HK-2 (cell line): ENCODE measurements at regions not wholly inside any gene's neighbourhood (a gene's known extent, or its start where the extent isn't known, plus 50 kb on each side); places are given as distances from the start of the nearest gene placed in this dataset.
"Not testable (repeated sequence)": the region's sequence is repeated elsewhere in the genome, so short reads cannot be mapped to it uniquely, and the experiment has no call there.

Experiments used
- DNase-seq: peaks from one replicate; pipeline ENCODE4 v3.0.0-alpha.2; 2018; ENCODE audit not compliant: unreplicated experiment

DNA sequence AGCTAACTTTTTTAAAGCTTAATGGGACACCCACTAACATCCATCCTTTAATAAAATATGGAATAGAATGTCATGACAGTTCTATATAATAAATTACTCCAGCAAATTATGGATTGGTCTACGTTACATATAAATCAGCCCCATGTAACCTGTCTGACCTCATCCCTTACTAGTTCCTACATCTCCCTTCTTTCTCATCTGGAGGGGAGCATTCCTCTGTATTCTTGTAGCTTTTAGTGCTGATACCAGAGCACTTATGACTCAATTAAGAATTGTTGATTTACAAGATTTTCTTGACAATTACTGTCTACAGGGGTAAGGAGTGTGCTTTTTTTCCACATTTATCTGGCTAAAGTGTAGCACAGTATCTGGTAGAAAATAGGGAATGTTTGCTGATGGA is 523.7 kb downstream of the FAM181B start:
- no peak for DNase-seq

DNA sequence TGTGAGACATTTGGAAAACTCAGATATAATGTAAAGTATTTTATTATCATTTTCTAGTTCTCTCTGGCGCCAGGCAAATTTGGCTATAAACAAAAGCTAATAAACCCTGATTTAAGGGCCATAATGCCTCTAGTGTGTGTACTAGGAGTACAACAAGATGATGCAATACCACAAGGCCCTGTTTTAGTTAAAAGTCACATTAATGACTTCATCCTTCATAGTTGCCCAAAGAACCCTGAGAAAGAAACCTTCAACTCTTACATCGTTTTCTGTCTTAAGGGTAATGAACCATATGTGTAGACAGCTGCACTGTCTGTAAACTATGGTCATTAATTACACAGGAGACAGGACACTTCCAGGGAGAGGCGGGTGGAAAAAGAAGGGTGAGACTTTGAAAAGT is 538.4 kb downstream of the FAM181B start:
- no peak for DNase-seq

DNA sequence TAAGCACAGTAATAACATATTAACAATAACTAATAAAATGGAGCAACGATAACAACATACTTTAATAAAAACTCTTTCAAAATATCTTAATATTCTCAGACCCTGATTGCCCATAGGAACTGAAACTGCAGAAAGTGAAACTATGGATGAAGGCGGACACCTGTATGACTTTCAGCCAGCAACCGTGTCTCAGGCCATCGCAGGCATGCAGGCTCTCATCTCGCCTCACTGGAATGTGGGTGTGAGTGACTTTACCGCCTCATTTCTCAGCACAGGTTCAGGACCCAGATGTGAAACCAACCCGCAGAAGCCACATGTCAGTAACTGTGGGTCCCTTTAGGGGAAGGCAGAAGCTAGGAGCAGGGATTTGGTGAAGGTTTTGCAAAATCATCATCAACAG is 539.1 kb downstream of the FAM181B start:
- DNase-seq = no peak

DNA sequence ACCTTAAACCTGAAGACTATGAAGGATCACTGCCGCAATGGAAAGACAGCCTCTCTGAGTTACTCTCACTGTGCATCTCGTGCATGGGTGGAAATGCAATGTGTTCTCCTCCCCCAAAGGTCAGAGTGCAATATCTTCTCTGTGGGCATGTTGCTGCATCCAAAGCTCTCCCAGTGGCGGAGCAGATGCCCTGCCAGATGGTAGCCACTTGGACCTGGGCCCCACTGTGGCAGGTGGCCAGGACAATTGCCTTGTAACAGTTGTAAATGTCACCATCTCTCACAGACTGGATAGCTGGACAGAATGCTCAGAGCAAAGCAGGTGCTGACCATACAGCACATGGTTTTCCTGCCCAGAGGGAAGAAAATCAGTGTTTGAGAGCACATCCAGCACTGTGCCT is 542.0 kb downstream of the FAM181B start:
- DNase-seq = no peak

DNA sequence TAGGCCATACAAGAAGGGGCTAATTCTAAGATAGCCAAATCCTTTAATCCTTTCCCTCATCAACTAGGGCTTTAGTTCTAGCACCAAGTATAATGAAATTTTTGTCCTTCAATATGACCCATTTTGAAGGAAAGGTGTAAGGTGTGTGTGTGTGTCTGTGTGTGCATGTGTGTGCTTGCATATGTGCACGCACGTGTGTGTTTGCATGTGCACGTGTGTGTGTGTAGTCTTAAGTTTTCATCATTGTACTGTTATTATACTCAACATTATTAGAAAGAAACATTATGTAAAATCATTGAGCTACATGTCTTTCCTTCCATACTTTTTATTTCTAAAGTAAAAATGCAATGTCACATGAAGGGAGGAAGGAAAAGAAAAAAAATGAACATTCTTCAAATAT is 547.7 kb downstream of the FAM181B start:
- no peak for DNase-seq

DNA sequence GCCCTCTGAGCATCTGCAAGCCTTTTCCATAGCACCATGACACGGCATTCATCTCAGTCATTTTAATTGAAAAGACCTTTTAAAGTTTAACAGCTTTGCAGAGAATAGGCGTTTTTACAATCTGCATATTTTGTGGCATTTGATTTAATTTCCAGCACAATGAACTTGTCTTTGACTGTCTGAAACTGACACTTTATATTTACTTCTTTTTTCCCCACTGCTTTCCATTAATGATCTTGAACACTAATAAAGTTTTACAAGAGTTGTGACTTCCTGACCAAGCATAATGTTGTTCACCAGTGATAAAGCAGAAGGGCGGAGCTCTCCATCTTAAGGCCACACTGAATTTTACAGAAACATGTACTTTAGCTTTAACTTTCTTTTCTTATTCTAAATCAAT is 548.7 kb downstream of the FAM181B start:
- DNase-seq = no peak

DNA sequence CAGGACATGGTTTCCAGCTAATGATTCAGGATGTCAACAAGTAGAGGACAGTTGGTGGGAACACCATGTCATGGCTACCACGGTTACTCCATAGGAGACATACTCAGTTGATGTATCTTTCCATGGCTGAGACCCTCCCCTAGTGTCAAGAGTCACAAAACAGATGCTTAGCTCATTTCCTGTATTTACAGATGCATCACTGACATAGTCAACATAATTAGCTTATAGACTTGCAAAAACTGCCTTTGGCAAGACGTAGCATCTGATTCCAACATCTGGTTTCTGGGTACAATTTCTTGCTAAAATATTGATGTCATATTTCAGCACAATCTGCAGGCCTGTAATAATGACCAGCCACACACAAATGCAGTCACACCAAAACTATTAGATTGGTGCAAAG is 550.3 kb downstream of the FAM181B start:
- DNase-seq = no peak

DNA sequence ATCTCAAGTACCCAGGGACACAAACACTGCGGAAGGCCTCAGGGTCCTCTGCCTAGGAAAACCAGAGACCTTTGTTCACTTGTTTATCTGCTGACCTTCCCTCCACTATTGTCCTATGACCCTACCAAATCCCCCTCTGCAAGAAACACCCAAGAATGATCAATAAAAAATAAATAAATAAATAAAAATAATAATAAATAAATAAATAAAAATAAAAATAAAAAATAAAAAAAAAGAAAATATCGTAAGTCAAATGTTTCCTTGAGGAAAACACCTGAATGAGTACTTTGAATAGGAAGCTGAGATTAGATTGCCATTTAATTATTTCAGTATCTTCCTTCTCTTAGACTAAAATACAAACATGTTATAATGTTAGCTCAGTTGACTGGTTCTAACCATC is 551.0 kb downstream of the FAM181B start:
- not testable (repeated sequence) for DNase-seq

DNA sequence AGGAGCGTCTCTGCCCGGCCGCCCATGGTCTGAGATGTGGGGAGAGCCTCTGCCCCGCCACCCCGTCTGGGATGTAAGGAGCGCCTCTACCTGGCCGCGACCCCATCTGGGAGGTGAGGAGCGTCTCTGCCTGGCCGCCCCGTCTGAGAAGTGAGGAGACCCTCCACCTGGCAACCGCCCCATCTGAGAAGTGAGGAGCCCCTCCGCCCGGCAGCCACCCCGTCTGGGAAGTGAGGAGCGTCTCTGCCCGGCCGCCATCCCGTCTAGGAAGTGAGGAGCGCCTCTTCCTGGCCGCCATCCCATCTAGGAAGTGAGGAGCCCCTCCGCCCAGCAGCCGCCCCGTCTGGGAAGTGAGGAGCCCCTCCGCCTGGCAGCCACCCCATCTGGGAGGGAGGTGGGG is 551.9 kb downstream of the FAM181B start:
- DNase-seq = not testable (repeated sequence)

DNA sequence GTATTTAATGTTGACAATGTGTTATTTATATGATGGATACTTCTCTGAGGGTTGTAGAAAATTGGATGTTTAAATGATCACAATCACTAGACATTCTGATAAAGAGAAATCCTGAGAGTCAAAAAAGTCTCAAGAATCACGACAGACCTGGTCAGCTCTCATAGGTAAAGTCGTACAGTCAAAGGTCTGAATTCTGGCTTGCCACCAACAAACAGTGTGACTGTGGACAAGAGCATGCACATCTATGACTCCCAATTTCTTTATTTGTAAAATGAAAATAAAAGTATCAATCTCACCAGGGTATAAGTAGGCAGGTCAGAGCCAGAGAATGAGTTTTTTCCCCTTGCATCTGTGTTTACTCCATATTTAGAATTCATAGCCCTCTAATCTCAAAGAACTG is 556.7 kb downstream of the FAM181B start:
- no peak for DNase-seq

DNA sequence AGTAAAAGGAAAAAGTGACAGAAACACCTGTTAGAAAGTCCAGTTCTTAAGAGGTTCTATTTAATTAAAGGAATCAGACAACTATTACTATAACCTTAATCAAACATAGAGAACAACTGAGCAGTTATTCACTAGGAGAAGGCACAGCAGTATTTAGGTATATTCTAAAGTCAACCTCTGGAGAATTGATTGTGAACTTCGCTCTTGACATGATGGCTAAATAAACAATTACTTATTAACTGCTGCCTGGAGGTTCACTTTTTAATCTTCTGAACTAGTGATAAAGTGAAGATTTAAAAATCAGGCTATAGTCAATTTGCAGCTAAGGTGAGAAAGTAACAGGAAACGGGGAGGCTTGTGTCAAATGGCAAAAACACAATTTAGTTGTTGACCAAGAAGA is 557.3 kb downstream of the FAM181B start:
- DNase-seq = no peak

DNA sequence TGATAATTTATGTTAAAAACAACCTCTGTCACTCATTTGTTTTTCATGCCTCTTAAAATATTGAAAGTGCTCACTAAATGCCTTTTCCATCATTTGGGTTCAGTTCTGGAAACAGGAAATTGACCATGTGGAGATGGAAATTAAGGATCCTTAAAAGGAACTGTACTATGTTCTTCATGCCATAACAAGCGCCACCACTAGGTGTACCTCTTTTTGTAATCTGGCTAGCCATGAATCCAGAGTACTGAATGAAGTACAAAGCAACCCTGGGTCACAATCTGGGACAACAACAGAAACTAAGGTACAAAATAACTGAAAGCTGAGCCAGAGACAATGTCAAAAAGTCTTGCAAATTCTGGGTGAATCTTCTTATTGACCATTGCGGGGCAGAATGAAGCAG is 559.1 kb downstream of the FAM181B start:
- no peak for DNase-seq

DNA sequence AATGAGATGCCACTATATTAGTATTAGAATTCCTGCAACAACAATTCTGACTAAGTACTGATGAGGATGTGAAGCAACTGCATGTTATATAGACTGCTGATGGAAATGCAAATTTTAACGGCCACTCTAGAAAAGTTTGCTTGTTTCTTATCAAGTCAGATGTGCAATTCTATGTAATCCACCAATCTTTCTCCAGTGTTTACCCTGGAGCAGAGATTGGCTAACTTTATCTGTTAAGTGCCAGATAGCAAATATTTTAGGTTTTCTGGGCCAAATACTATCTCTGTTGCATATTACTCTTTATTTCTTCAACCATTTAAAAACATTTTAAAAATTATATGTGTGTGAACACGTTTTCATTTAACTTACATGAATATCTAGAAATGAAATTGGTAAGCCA is 586.9 kb downstream of the FAM181B start:
- no peak for DNase-seq

DNA sequence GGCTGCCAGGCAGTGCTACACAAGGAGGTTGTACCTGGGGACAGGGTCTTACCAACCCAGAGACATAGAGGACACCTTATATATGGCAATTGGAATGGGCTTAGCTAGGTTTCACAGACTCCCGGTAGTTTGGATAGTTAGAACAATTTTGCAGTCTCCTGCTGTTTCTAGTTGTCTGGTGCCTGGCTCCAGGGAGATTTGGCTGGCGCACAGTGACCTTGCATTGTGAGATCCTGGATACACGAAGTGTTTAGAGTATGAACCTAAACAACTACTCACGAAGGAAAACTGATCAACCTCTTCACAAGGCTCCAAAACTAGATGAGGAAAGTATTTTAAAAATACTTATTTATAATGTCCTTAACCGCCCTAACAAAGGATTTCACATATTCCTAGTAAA is 614.7 kb downstream of the FAM181B start:
- DNase-seq = no peak

DNA sequence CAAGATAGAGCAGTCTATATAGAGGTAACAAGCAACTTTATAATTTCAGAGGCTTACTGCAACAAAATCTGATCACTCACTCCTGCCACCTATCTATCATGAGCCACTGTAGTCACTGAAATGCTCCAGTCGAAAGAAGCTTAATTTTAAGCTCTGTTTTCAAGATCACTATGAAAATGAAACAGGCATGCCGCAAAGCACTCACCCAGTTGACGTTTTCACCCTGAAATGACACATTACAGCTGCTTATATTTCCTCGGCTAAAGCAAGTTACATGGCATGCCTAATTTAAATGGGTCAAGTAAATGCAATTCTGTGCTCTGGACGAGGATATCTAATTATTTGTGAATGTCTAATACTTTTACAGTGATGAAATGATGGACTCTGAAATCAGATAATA is 616.3 kb downstream of the FAM181B start:
- no peak for DNase-seq

DNA sequence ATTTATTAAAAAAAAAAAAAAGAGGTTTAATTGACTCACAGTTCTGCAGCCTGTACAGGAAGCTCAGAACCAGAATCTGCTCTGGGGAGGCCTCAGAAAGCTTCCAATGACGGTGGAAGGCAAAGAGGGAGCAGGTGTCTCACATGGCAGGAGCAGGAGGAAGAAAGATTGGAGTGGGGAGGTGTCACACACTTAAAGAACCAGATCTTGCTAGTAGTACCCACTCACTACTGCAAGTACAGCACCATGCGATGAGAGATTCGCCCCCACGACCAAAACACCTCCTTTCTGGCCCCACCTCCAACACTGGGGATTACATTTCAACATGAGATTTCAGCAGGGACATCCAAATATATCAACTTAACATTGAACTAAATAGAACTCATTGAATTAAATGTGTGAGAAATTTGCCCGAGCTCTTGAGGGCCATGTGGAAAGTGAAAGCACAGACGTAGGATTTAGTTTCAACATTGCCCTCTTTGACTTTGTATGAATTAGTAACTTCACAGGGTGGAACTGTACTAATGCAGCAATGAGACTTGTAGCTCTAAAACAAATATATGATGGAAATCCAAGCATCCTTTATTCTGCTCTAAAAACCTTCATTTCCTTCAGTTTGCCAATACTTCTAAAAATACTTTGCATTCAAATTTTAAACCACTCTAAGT is 628.2 kb downstream of the FAM181B start:
- no peak for DNase-seq

DNA sequence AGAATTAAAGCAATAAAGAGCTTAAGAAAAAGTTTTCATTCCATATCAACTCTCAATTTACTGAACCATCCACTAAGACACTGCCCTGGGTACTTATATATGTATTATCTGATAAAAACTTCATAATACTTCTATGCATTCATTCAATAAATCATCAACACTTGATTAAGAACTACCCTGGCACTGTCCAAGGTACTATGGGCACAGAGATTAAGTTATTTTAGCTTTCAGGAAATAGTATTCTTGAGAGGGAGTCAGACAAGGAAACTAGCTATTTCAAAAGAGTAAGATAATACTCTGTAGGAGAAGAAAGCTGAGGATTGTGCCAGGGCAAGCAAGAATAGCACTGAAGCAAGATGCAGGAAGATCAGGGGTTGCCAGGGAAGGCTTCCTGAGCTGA is 640.8 kb downstream of the FAM181B start:
- no peak for DNase-seq

DNA sequence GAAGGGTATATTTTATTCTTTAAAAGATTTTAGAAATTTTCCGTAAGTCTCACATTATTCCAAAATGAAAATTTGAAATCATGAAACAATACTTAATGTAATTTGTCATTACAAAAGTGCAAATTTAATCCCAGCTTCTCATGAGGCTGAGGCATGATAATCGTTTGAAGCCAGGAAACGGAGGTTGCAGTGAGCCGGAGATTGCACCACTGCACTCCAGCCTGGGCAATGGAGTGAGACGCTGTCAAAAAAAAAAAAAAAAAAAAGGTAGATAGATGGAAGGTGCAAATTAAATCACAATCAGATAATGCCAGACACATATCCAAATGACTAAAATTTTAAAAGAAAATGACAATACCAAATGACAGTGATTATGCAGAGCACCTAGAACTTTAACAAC is 644.2 kb downstream of the FAM181B start:
- DNase-seq = no peak

DNA sequence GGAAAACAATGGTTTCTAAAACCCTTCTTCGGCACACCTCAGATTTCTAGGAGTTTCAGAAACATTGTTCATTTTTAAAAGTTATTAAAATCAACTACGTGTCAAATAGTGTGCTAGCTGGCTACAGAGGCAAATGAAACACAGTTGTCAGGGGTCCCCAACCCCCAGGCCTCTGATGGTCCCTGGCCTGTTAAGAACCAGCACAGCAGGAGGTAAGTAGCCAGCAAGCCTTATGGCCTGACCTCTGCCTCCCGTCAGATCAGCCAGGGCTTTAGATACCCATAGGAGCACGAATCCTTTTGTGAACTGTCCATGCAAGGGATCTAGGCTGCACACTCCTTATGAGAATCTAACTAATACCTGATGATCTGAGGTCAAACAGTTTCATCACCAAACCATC is 648.2 kb downstream of the FAM181B start:
- no peak for DNase-seq

DNA sequence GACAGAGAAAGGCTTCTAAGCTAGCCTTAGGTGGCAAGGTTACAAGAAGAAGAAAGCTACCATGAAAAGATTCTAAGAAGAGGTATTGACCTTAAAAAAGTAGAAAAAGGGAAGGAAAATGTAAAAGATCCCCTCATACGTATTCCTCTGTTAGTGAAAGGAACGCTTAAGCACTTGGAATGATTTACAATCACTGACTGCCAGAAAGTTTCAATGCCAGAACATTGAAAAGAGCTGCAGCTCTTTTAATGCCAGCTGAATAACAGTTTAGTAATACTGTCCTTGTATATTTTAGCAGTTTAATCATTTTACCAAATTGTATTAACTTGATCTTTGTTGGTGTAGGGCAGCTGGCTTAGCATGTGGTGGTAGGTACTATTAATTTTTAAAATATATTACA is 650.7 kb downstream of the FAM181B start:
- DNase-seq = no peak

DNA sequence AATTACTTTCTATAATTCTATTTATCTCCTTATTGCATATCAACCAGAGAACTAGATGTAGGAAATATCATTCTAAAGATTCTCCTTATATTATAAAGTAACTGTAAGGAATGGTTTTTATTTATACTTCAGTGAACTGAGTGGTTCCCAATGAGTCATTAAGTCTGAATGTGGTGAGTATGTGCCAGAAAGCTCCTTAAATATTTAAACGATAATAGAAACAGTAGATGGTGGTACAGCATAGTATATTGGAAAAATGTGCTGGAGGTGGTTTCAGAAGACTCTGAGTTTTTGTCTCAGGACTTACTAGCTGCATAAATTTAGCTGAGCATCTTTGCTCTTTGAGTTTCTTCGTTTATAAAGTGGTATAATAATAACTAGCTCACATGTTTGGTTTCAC is 653.5 kb downstream of the FAM181B start:
- no peak for DNase-seq

DNA sequence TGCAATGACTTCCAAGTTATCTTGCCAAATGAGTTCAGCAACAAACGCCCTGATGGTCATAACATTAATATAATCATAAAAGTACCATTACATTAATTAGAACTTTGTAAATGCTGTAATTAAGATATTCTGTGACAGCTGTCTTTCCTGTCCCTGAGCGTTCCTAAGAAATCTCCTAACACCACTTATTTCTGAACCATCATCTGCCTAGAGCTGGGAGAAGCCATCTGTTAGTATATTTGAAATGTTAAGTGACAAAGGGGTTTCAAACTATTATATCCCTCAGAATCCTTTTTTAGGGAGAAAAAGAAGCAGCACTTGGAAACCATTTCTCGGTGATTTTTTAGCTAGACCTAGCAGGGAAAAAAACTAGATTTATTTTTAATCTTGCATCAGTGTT is 657.5 kb downstream of the FAM181B start:
- no peak for DNase-seq

DNA sequence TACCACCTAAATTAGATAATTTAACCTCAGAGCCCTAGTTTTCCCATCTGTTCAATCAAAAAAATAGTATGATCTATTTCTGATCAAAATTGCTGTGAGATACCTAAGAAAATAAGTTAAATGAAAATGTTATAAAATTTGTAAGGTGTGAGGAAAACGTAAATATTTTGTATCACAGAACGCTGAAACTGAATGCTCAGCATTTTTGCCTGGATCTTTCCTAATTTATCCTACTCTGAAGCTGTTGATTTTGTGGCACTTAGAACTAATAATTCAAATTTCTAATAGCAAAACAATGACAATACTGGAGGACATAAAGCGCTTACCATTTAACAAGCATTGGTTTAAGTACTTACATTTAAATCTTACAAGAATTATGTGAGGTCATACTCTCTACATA is 674.2 kb downstream of the FAM181B start:
- no peak for DNase-seq

DNA sequence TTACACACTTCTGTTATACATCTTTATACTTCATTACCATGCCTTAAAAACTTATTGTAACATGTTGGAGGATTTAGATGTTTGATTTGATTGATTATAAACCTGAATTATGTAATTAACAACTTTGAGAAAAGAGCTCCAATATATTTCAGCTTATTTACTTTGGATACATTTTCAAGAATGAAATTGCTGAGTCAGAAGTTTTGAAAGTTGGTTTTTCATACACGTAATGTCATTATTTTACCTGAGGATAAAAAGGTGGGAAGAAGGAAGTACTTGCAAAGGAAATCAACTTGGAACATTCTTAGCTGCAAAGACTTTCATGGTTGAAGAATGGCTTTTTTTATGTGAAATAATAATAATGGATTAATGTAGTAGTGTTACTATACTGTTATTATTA is 677.2 kb downstream of the FAM181B start:
- no peak for DNase-seq

DNA sequence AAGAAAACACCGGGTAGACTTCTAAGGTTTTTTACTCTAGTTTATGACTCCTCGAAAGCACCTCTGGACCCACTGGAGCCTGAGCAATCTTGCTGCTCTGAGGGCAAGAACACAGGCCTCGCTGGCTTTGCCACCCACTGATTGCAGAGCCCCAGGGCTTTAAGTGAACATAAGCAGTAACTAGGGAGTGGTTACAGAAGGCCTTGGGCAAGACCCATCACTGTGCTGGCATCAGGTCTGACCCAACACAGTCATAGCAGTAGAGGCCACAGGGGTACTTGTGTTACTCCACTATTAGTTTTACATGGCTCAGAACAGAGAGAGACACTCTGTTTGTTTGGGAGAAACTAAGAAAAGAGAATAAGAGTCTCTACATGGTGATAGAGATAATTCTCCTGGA is 684.5 kb downstream of the FAM181B start:
- DNase-seq = no peak
